ENCODE measurements at regions not wholly inside any gene's neighbourhood (a gene's known extent, or its start where the extent isn't known, plus 50 kb on each side); places are given as distances from the start of the nearest gene placed in this dataset.
"Not testable (repeated sequence)": the region's sequence is repeated elsewhere in the genome, so short reads cannot be mapped to it uniquely, and the experiment has no call there.

DNA sequence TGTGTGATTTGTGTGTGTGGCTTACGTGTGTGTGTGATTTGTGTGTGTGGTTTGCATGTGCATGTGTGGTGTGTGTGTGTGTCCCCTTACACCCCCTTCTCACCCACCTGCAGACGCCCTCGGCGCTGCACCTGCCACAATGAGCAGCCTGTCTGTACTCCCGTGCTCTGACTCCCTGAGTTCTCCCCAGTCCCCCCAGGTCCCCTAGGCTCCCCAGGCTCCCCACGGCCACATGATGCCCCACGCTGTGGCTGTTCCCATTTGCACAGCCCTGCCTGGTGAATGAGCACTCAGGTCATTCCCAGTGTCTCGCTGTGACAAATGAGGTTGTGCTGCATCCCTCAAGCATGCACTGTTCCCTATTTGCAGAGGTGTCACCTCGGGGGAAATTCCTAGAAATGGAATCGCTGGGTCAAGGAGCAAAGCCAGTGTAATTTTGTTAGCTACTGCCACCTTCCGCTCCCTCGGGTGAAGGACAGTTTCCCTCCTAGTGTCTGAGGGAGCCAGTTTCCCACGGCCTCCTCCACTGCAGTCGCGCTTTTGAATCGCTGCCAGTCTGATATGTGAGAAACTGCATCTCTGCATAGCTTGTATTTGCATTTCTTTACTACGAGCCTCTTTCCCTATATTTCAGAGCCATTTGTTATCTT lies 180.4 kb upstream of the FOXD4L5 start:
- H3K27ac ChIP-seq; H3K27me3 ChIP-seq; FAIRE-seq; H3K9me3 ChIP-seq; ATAC-seq; DNase-seq; H3K36me3 ChIP-seq; intact Hi-C loops (cut with DNase I); H3K4me3 ChIP-seq; H3K4me1 ChIP-seq: not testable (repeated sequence)
- WGBS, 2 donors, result 70 to 77% methylated on average over 17 of the region's 17 CpGs

DNA sequence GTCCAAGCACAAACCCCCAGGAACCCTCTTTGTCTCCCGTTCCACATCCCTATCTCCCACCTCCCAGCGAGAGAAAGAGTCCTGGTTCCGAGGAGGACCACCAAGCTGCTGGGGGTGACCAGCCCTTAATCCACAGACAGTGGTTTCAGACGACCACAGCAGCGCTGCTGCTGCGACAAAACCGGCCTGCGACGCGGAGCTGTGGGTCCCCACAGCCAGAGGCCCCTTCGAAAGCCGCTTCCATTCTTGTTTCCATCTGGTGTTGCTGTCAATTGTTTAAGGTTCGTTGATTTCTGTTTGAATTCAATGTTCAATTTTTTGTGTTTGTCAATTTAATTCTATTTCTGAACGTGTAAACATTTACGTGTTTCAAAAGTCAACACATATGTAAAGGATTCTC lies 177.5 kb upstream of the FOXD4L5 start:
- DNase-seq, FAIRE-seq: not testable (repeated sequence)

DNA sequence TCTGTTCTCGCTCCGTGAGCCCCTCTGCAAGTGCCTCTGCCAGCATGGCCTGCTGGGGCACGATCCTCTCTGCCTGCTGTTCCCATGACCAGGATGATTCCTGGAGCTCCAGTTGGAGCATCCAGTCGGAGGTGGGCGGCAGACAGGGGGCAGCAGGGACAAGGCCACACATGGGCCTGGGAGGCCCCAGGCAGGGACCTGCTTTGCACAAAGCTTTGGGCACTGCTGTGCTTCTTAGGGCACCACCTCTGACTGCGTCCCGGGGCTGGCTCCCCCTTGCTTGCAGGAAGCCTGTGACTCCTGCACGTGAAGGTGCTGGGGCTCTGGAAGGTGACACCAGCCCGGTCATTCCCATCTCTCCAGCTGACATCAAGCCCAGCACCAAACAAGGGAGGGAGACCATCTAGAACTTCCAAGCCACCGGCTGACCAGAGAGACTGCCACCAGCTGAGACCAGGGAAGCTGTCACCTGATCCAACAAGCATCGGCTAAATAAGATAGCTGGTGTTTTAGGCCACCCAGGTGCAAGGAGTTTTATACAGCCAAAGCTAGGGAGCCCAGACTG lies 174.8 kb upstream of the FOXD4L5 start:
- 60 to 74% methylated on average over 11 of the region's 11 CpGs for WGBS, 2 donors
- ATAC-seq (no peak), DNase-seq (no peak), FAIRE-seq (no peak)
- no peak overlapping the region for H3K27ac ChIP-seq
- H3K27me3 ChIP-seq, result no peaks in the 10 kb centered on the region
- H3K4me1 ChIP-seq, result no peaks in the 10 kb centered on the region
- TF ChIP-seq, protein P1, sequence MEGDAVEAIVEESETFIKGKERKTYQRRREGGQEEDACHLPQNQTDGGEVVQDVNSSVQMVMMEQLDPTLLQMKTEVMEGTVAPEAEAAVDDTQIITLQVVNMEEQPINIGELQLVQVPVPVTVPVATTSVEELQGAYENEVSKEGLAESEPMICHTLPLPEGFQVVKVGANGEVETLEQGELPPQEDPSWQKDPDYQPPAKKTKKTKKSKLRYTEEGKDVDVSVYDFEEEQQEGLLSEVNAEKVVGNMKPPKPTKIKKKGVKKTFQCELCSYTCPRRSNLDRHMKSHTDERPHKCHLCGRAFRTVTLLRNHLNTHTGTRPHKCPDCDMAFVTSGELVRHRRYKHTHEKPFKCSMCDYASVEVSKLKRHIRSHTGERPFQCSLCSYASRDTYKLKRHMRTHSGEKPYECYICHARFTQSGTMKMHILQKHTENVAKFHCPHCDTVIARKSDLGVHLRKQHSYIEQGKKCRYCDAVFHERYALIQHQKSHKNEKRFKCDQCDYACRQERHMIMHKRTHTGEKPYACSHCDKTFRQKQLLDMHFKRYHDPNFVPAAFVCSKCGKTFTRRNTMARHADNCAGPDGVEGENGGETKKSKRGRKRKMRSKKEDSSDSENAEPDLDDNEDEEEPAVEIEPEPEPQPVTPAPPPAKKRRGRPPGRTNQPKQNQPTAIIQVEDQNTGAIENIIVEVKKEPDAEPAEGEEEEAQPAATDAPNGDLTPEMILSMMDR (IDR thresholded peaks at IDR 0.05), result no peak
- no peak overlapping the region for H3K4me3 ChIP-seq
- no peaks in the 10 kb centered on the region for H3K9me3 ChIP-seq
- intact Hi-C loops (cut with DNase I), result no loop called here
- no peaks in the 10 kb centered on the region for H3K36me3 ChIP-seq

More for the DNA sequence above, 177.5 kb upstream of the FOXD4L5 start:
- H3K4me1 ChIP-seq; H3K27me3 ChIP-seq; H3K9me3 ChIP-seq; intact Hi-C loops (cut with DNase I); H3K4me3 ChIP-seq; H3K27ac ChIP-seq; H3K36me3 ChIP-seq; ATAC-seq: not testable (repeated sequence)
- 64 to 76% methylated on average over 12 to 15 of the region's 15 CpGs for WGBS, 2 donors

DNA sequence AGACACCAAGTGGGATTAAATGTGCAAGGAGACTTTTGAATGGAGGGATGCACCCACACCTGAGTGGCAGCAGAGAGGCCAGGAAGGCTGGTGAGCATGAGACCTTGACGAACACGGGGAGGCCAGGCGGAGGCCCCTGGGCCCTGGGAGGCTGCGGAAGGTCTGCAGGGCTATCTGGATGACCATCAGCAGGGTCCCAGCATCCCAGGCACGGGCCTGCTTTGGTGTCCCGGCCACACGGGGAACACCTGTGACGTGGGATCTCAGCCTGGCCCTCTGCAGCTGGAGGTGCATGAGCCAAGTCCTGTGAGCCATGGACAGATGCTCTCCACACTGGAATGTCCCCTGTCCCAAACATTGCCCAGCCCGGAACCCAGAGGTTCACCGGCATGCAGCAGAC lies 174.0 kb upstream of the FOXD4L5 start:
- no peak for ATAC-seq
- intact Hi-C loops (cut with DNase I), result no loop called here

DNA sequence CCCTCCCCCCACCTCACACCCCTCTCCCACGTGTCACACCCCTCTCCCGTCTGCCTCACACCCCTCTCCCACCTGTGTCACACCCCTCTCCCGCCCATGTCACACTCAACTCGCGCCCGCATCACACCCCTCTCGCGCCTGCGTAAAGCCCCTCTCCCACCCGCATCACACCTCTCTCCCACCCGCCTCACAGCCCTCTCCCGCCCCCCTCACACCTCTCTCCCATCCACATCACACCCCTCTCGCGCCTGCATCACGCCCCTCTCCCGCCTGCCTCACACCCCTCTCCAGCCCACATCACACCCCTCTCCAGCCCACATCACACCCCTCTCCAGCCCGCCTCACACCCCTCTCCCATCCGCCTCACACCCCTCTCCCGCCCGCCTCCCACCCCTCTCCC lies 173.5 kb upstream of the FOXD4L5 start:
- Histone ChIP-seq H3K36me3 (no peaks in the 10 kb centered on the region), H3K9me3 (no peaks in the 10 kb centered on the region), H3K4me1 (no peaks in the 10 kb centered on the region), H3K4me3 (no peak overlapping the region), H3K27ac (no peak overlapping the region), H3K27me3 (no peaks in the 10 kb centered on the region)
- no peak for ATAC-seq
- FAIRE-seq, result no peak
- 85 to 89% methylated on average over 20 of the region's 20 CpGs for WGBS, 2 donors
- TF ChIP-seq, protein P1 (IDR thresholded peaks at IDR 0.05), result no peak
- no peak for DNase-seq
- intact Hi-C loops (cut with DNase I), result no loop called here

More for the DNA sequence above, 174.0 kb upstream of the FOXD4L5 start:
- H3K27me3 ChIP-seq, result no peaks in the 10 kb centered on the region
- no peak overlapping the region for H3K27ac ChIP-seq
- FAIRE-seq (no peak), DNase-seq (no peak)
- TF ChIP-seq, protein P1 (IDR thresholded peaks at IDR 0.05), result no peak
- H3K36me3 ChIP-seq, result no peaks in the 10 kb centered on the region
- 77 to 82% methylated on average over 10 of the region's 10 CpGs for WGBS, 2 donors
- H3K4me1 ChIP-seq, result no peaks in the 10 kb centered on the region
- no peak overlapping the region for H3K4me3 ChIP-seq
- no peaks in the 10 kb centered on the region for H3K9me3 ChIP-seq

DNA sequence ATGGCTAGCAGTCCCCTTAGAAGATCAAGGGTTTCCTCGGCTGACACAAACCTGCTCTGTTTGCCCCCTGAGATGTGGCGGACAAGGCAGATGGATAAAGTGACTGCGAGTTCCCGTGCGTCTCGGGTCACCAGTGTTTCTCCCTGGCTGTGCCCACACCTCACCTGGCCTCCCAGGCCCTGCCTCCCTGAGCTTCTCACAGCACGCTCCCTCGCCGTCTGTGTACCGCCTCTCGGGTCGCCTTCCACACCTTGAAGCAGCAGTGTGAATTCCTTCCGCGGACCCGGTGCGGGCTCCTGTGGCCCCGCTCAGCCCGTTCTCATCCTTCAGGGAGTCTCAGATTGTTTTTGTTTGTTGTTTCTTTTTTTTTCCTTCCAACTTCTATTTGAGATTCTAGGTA lies 172.0 kb upstream of the FOXD4L5 start:
- H3K4me1 ChIP-seq; H3K27ac ChIP-seq; FAIRE-seq; H3K9me3 ChIP-seq; intact Hi-C loops (cut with DNase I); ATAC-seq; DNase-seq; H3K4me3 ChIP-seq; H3K36me3 ChIP-seq; H3K27me3 ChIP-seq: not testable (repeated sequence)
- 86 to 87% methylated on average over 18 of the region's 18 CpGs for WGBS, 2 donors

DNA sequence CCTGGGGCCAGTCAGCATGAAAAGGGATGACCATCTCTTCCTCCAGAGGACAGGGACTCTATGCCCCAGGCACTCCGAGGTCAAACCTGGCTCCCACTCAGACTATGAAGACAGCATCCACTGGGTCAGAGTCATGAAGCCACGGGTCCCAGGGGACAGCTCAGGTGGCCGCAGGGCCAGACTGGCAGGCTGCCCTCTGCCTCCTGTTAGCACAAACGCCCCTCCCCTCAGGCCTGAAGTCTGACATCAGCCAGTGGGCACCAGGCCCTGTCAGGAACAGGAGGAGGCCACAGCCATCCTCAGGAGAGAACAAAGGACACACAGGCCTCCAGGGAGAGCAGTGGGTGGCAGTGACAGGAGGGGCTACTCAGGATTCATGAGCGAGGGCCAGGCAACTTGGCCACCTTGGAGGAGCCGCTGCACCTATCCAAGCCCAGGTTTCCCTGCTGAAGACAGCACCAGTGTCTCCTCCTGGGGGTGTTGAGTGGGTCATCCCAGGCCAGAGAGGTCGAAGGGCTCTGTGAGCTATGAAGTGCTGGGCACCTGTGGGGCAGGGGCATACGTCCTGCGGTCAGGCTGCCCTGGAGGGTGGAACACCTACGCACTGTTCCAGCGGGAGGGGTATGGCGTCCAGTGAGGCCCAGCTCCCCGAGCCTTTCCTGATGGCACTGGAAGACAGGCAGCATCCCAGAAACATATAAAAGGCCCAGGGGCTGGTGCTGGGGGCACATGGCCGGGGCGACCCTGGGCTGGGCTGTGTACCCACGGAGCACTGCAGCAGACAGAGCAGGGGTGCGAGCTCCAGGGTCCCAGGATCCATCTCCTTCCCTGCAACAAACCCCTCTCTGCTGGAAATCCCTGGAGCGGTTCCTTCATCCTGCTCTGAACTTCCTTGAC lies 171.0 kb upstream of the FOXD4L5 start:
- intact Hi-C loops (cut with DNase I); H3K27ac ChIP-seq; H3K4me3 ChIP-seq; DNase-seq; ATAC-seq; H3K36me3 ChIP-seq; FAIRE-seq; H3K9me3 ChIP-seq; H3K4me1 ChIP-seq; H3K27me3 ChIP-seq: not testable (repeated sequence)
- WGBS, 2 donors, result 56% methylated on average over 17 to 18 of the region's 18 CpGs

DNA sequence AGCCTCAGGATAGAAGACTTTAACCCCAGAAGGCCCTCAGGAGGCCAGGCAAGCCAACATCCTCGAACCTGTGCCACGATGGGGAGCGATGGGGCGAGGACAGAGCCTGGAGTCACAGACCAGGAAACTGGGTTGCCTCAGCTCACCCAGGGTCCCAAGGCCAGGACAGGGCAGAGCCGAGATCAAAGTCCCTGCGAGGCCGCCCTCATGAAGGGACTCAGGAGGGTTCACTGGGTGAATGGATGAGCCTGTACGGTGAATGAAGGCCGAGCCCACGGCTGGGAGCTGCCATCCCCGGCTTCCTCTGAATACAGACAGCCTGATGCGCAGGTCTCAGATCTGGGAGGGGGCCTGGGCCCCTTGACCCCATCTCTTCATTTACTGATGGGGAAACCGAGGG lies 170.1 kb upstream of the FOXD4L5 start:
- H3K36me3 ChIP-seq; H3K4me3 ChIP-seq; H3K4me1 ChIP-seq; intact Hi-C loops (cut with DNase I); H3K27me3 ChIP-seq; H3K9me3 ChIP-seq; FAIRE-seq; ATAC-seq; H3K27ac ChIP-seq; DNase-seq: not testable (repeated sequence)
- 64 to 72% methylated on average over 12 to 13 of the region's 13 CpGs for WGBS, 2 donors

DNA sequence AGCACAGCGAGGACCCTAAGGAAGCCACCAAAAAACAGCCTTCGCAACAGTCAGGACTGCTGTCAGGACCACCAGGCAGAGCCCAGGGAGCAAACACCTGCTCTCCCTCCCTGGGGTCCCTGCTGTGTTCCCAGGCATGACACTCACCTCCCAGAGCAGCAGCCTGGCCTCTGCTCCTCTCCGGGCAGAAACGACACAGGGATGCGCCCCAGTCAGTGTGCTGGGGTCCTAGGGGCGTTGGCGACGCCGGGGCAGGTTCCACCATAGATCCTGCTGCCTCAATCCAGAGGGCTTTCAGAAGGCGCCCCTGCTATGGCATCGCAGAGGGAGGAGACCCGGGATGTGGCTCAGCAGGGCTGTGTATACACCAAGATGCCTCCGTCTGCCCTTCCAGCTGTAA lies 169.7 kb upstream of the FOXD4L5 start:
- H3K4me3 ChIP-seq; H3K9me3 ChIP-seq; H3K36me3 ChIP-seq; H3K4me1 ChIP-seq; H3K27ac ChIP-seq; DNase-seq; H3K27me3 ChIP-seq; intact Hi-C loops (cut with DNase I); FAIRE-seq; ATAC-seq: not testable (repeated sequence)
- 56 to 71% methylated on average over 13 of the region's 13 CpGs for WGBS, 2 donors
